T-helper 1 cell (primary cell): ENCODE measurements at regions not wholly inside any gene's neighbourhood (a gene's known extent, or its start where the extent isn't known, plus 50 kb on each side); places are given as distances from the start of the nearest gene placed in this dataset.

Experiments used
- DNase-seq, 5 donors: peaks; one replicate each; pipeline ENCODE4 v3.0.0-alpha.2; 2012 to 2020

GRCh38 chr16:13553453-13553985, 366.4 kb upstream of the ERCC4 start:
- DNase-seq: no peak

DNA sequence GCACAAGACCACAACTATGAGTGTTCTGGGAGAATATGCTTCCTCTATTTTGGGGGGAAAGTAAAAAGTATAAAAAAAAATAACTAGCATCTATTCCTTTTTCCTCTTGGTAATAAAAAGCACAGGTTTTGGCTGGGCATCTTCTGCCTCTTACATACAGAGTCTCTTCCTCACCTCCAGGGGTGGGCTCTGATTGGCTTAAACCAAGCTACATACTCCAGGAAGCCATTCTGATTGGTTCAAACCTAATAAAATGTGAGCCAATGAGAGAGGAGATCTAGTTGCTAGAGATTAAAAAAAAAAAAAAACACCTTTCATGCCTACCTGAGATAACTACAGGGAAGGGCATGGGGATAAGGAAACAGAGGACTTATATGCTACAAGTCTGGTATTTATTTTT, 365.9 kb upstream of the ERCC4 start:
- no peak for DNase-seq

GRCh38 chr16:13554643-13555042, 365.3 kb upstream of the ERCC4 start:
- DNase-seq: no peak

GRCh38 chr16:13557418-13557817, 362.5 kb upstream of the ERCC4 start:
- no peak for DNase-seq

DNA sequence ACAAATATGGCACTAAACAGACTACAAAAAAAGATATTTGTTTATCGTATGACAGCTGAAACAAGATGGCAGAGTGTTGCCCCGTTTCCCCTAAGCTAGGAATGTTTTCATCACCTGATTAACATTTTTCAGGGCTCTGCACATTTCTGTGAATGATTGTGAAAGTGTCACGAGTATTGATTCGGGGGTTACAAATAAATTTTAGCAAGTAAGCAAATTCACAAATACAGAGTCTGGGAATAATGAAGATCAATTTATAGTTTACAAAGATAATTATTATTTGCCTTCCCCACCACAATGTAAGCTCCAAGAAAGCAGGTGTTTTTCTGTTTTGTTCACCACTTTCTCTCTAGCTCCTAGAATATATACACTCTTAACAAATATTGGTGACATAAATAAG, 361.2 kb upstream of the ERCC4 start:
- no peak for DNase-seq

DNA sequence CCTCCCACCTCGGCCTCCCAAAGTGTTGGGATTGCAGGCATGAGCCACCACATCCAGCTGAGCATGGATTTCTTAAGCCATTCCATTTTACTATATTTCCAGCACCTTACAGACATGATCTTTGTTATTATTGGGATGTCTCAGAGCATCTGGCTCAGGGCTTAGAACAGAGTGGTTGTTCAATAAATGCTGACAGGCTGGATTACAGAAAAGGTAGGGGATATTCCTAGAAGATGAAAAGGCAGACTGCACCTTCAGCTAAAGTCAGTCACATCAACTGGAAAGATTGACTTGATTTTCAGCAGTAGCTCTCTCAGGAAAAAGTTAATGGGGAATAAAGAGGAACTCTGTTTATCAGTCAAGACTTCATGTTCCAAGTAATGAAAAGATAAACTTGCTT, 360.3 kb upstream of the ERCC4 start:
- DNase-seq: no peak

DNA sequence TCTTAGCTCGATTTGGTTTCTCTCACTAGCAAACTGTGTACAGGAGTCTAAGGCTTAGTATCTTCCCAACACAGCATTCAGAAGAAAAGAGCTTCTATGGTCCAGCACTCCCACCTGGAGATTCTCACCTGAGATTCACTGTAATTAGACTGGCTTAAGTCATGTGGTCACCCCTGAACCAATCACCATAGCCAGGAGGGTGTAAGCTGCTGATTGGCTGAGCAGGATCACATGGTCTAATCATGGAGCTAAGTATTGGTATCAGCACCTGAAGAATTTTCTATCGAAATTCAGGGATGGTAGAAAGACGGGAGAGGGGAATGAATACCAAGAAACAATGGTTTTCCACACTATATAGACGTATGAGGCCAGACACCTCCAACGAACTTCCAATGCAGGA, 359.8 kb upstream of the ERCC4 start:
- no peak for DNase-seq

- DNase-seq: no peak
Measured at GRCh38 chr16:13561291-13562070, 358.5 kb upstream of the ERCC4 start.

DNA sequence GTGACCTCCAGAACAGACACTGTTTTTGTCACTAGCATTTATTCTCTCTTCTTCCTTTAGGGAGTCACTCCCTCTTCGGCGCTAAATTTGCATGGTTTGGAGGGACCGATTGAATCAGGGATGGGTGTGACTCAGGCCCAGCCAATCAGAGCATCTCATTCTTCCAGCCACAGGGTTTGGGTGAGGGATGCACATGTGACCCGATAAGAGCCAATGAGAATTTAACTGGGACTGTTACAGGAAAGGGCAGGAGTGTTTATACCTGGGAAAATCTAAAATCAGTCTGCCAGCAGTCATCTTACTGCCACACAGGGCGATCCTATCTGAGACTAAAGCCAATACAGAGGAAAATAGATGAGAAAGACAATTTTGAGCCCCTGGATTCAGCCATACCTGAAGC, 351.2 kb upstream of the ERCC4 start:
- no peak for DNase-seq

GRCh38 chr16:13569986-13570385, 350.0 kb upstream of the ERCC4 start:
- no peak for DNase-seq

GRCh38 chr16:13571036-13571435, 348.9 kb upstream of the ERCC4 start:
- no peak for DNase-seq

DNA sequence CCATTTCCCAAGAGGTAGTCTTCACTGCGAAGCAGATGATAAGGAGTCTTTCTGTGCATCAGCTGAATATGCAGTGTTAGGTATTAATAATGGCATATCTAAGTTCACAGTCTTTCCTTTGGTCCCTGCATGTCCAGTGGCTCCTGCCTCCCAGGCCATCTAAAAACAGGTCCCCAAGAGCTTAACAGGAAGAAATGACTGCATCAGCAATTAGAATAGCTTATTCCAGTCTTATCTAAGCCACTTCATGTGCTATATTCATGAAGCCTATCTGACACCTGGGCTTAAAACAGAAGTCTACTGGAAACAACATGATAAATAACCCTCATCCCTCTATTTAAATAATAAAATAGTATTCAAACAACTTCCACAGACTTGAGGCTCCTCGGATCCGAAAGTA, 346.1 kb upstream of the ERCC4 start:
- DNase-seq: no peak

DNA sequence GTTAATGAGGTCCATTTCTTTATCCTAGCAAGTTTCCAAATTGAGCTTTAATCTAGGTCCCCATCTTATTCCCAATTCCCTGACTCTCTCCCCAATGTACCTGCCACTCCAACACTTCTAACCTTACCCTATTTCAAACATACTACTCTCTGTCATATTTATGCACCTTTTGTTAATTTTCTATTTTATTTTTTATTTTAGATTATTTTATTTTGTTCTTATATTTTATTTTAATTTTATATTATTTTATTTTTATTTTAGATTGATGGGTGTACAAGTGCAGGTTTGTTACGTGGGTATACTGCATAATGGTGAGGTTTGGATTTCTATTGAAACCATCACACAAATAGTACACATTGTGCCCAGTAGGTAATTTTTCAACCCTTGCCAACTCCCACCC, 333.9 kb upstream of the ERCC4 start:
- no peak for DNase-seq

DNA sequence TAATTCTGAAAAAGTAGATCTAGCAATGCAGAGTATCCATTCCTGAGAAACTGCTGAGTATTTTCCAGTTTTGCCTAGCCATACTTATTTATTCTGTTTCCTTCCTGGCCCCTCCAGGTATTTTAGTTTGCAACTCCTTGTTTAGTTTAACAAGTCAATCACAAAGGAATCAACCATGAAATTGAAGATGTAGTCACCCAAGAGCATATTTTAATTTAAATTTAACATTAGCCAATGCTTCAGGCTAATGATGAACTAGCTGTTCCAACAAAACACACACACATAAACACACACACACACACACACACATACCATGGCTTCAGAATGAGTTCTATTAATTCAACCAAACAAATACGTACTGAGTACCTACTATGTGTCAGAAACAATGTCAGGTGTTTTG, 332.8 kb upstream of the ERCC4 start:
- DNase-seq: no peak

- DNase-seq: no peak
Measured at GRCh38 chr16:13594823-13595222, 325.1 kb upstream of the ERCC4 start.

- DNase-seq: no peak
Measured at GRCh38 chr16:13606804-13607203, 313.1 kb upstream of the ERCC4 start.

- no peak for DNase-seq
Measured at GRCh38 chr16:13607289-13607688, 312.7 kb upstream of the ERCC4 start.

GRCh38 chr16:13611596-13611995, 308.4 kb upstream of the ERCC4 start:
- DNase-seq: no peak

- DNase-seq: no peak
Measured at GRCh38 chr16:13612623-13613022, 307.3 kb upstream of the ERCC4 start.

DNA sequence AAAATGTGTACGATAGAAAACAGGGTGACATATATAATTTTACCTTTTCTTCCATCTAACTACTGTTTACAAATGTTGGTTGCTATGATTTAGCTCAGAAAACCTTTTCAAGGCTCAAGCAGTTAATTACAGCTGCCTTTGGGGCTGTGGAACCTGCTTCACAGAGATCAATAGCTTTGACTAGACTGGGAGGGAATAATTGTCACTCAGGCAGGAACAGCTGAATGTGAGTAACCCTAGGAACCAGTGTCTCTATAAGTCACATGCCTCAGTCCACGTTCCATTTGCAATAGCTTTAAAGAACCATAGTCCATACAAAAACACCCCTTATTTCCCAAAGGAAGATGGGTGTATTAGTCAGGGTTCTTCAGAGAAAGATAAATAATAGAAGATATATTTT, 306.8 kb upstream of the ERCC4 start:
- DNase-seq: no peak

- DNase-seq: no peak
Measured at GRCh38 chr16:13621639-13622038, 298.3 kb upstream of the ERCC4 start.

- DNase-seq: no peak
Measured at GRCh38 chr16:13628156-13628555, 291.8 kb upstream of the ERCC4 start.

DNA sequence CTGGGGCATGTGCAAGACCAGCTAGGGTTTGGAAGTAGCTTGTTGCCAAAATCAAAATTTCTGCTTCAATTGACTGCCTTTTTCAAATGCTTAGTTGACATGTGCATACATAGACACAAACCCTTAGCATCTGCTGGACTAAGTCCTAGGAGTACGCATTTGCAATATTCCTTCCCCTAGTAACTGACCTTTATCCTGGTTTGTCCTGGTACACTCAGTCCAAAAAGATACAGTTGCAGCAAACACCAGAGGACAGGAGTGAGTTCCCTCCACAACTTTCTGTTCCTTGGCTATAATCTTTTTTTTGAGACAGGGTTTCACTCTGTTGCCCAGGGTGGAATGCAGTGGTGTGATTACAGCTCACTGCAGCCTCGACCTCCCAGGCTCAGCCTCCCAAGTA, 290.2 kb upstream of the ERCC4 start:
- no peak for DNase-seq

- DNase-seq: no peak
Measured at GRCh38 chr16:13630374-13630773, 289.6 kb upstream of the ERCC4 start.

DNA sequence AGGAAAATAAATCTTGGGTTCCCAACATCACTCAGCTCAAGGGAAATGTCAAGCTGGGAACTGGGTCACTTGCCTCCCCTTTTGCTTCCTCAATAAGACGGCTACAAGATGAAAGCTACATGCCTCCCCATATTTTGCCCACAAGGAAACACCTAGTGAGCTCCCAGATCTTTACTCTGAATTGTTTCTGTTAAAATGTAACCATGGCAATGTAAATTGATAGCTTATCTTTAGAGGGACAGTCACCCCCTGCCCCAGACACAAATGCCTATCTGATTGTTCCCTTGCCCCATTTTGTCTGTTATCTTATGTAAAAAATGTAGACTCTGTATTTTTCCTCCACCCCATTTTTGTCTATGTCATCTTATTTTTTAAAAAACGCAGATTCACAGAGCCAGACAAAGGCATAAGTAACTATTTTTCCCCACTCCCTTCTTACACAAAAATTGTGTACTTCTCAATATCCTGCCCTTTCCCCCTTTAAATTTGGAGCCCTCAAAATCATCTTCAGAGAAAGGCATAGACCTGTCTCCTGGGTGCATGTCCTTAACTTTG, 288.7 kb upstream of the ERCC4 start:
- DNase-seq: no peak
